MM.1S (cell line): ENCODE measurements at regions not wholly inside any gene's neighbourhood (a gene's known extent, or its start where the extent isn't known, plus 50 kb on each side); places are given as distances from the start of the nearest gene placed in this dataset.

ENCODE experiments used
- DNase-seq: peaks from one replicate; pipeline ENCODE4 v3.0.0-alpha.2; 2015
- H2AFZ ChIP-seq: fragments of 300-600 bp; sonication (generic); 2 replicates; pipeline ENCODE4 v1.6.0; 2016; ENCODE audit warnings: antibody characterized with exemption, low read length
- H3F3A ChIP-seq: fragments of 300-600 bp; sonication (generic); 2 replicates; pipeline ENCODE4 v1.6.1; 2016; ENCODE audit warnings: mild to moderate bottlenecking, antibody characterized with exemption, low read length, moderate library complexity, mixed read lengths; ENCODE audit not compliant: insufficient read depth
- H3K27ac ChIP-seq: fragments of 300-600 bp; sonication (generic); 2 replicates; pipeline ENCODE4 v1.5.1; 2016; ENCODE audit warnings: mild to moderate bottlenecking, low read length
- H3K27me3 ChIP-seq: fragments of 300-600 bp; sonication (generic); replicated peaks from 2 replicates; pipeline ENCODE4 v1.6.0; 2016; ENCODE audit warnings: low read length; ENCODE audit not compliant: insufficient read depth
- H3K36me3 ChIP-seq: fragments of 300-600 bp; sonication (generic); replicated peaks from 2 replicates; pipeline ENCODE4 v1.6.1; 2016; ENCODE audit warnings: mild to moderate bottlenecking, low read length, mixed read lengths; ENCODE audit not compliant: insufficient read depth
- H3K4me1 ChIP-seq: fragments of 300-600 bp; sonication (generic); 2 replicates; pipeline ENCODE4 v1.6.1; 2016; ENCODE audit warnings: low read length, mixed read lengths
- H3K4me2 ChIP-seq: fragments of 300-600 bp; sonication (generic); 2 replicates; pipeline ENCODE4 v1.6.0; 2016; ENCODE audit warnings: low read depth, low read length
- H3K4me3 ChIP-seq: fragments of 300-600 bp; sonication (generic); 2 replicates; pipeline ENCODE4 v1.5.1; 2016; ENCODE audit warnings: low read length, mixed read lengths
- H3K79me2 ChIP-seq: fragments of 300-600 bp; sonication (generic); 2 replicates; pipeline ENCODE4 v1.6.1; 2016; ENCODE audit warnings: mixed run types, low read length, mixed read lengths
- H3K9ac ChIP-seq: fragments of 300-600 bp; sonication (generic); 2 replicates; pipeline ENCODE4 v1.6.1; 2016; ENCODE audit warnings: low read length, mixed read lengths
- H3K9me2 ChIP-seq: fragments of 300-600 bp; sonication (generic); replicated peaks from 2 replicates; pipeline ENCODE4 v1.6.1; 2016; ENCODE audit warnings: mild to moderate bottlenecking, low read length, mixed read lengths; ENCODE audit not compliant: insufficient read depth
- H3K9me3 ChIP-seq: fragments of 300-600 bp; sonication (generic); replicated peaks from 2 replicates; pipeline ENCODE4 v1.6.1; 2016; ENCODE audit warnings: mild to moderate bottlenecking, low read length, mixed read lengths; ENCODE audit not compliant: insufficient read depth
- H4K20me1 ChIP-seq: fragments of 300-600 bp; sonication (generic); 2 replicates; pipeline ENCODE4 v1.6.1; 2016; ENCODE audit warnings: mild to moderate bottlenecking, low read length, moderate library complexity, mixed read lengths; ENCODE audit not compliant: insufficient read depth
- CTCF ChIP-seq: fragments of 300-600 bp; sonication (generic); IDR thresholded peaks from 2 replicates; pipeline ENCODE4 v1.5.1; 2016; ENCODE audit warnings: antibody characterized with exemption, low read length, mixed read lengths
- EZH2 ChIP-seq: fragments of 300-600 bp; sonication (generic); optimal IDR thresholded peaks from 2 replicates; pipeline ENCODE3; 2017; ENCODE audit warnings: low read depth, mild to moderate bottlenecking, antibody characterized with exemption, low read length, mixed read lengths
- EZH2phosphoT487 ChIP-seq: fragments of 300-600 bp; sonication (generic); IDR thresholded peaks from 2 replicates; pipeline ENCODE4 v1.6.1; 2018; ENCODE audit warnings: antibody characterized with exemption, low read length

GRCh38 chr5:164747371-164747770, 1242.0 kb downstream of the MAT2B start:
- Histone ChIP-seq H4K20me1 (no peaks in the 10 kb centered on the region), H3K4me3 (no peak overlapping the region), H3F3A (peaks cover 7% of the 10 kb centered on the region), H3K36me3 (no peaks in the 10 kb centered on the region), H3K27me3 (no peaks in the 10 kb centered on the region), H3K27ac (no peak overlapping the region; the same call in 1 of the 2 replicates), H3K4me2 (no peak overlapping the region), H3K4me1 (peaks cover 34% of the 10 kb centered on the region), H3K79me2 (no peaks in the 10 kb centered on the region), H3K9me3 (no peaks in the 10 kb centered on the region), H3K9me2 (no peaks in the 10 kb centered on the region), H3K9ac (no peak overlapping the region), H2AFZ (no peak overlapping the region)
- TF ChIP-seq EZH2 = no peak
- TF ChIP-seq CTCF = no peak
- no peak for TF ChIP-seq EZH2phosphoT487
- DNase-seq = no peak

- Histone ChIP-seq H3K79me2 (no peaks in the 10 kb centered on the region), H3K9ac (no peak overlapping the region), H3K27ac (no peak overlapping the region; the same call in 1 of the 2 replicates), H3K36me3 (no peaks in the 10 kb centered on the region), H3K4me2 (no peak overlapping the region), H3F3A (no peaks in the 10 kb centered on the region), H4K20me1 (no peaks in the 10 kb centered on the region), H3K27me3 (no peaks in the 10 kb centered on the region), H2AFZ (no peak overlapping the region), H3K9me3 (no peaks in the 10 kb centered on the region), H3K4me3 (no peak overlapping the region), H3K4me1 (peaks cover 22% of the 10 kb centered on the region), H3K9me2 (no peaks in the 10 kb centered on the region)
- TF ChIP-seq EZH2phosphoT487 (no peak), EZH2 (no peak), CTCF (no peak)
- DNase-seq = peak; percentile 70
Observed at GRCh38 chr5:164748861-164749260, 1243.4 kb downstream of the MAT2B start.

GRCh38 chr5:164753434-164753833, 1248.0 kb downstream of the MAT2B start:
- Histone ChIP-seq H3K27ac (no peak overlapping the region), H3K4me2 (no peak overlapping the region), H3K4me1 (peaks cover 13% of the 10 kb centered on the region), H3K36me3 (no peaks in the 10 kb centered on the region), H3K9me2 (no peaks in the 10 kb centered on the region), H3K9ac (no peak overlapping the region), H3K27me3 (no peaks in the 10 kb centered on the region), H3K79me2 (no peaks in the 10 kb centered on the region), H3K4me3 (no peak overlapping the region), H3K9me3 (no peaks in the 10 kb centered on the region), H4K20me1 (no peaks in the 10 kb centered on the region), H3F3A (no peaks in the 10 kb centered on the region), H2AFZ (no peak overlapping the region)
- no peak for DNase-seq
- no peak for TF ChIP-seq CTCF
- TF ChIP-seq EZH2phosphoT487 = no peak
- no peak for TF ChIP-seq EZH2
